ENCODE measurements at regions not wholly inside any gene's neighbourhood (a gene's known extent, or its start where the extent isn't known, plus 50 kb on each side); places are given as distances from the start of the nearest gene placed in this dataset.

DNA sequence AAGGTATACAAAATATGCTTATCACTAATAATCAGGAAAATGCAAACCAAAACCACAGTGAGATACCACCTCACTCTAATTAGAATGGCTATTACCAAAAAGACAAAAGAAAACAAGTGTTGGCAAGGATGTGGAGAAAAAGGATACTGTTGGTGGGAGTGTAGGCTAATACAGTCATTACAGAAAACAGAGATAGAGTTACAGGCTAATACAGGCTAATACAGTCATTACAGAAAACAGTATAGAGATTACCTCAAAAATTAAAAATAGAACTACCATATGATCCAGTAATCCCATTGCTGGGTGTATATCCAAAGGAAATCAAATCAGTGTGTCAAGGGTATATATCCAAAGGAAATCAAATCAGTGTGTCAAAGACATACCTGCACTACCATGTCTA is 238.4 kb downstream of the PLPP3 start:
- Histone ChIP-seq H4K8ac (replicated peaks; ENCODE audit: insufficient read length, low read depth, low read length) (no peak overlapping the region), H3K23ac (ENCODE audit: insufficient read length, low read depth, low read length) (no peak overlapping the region), H3K4ac (ENCODE audit: low read depth, low read length) (no peak overlapping the region), H3K56ac (ENCODE audit: insufficient read length, low read depth, low read length) (no peak overlapping the region), H2BK15ac (ENCODE audit: low read depth, low read length) (no peak overlapping the region), H2BK20ac (ENCODE audit: low read depth, low read length, poor library complexity, severe bottlenecking) (no peak overlapping the region), H3K79me1 (ENCODE audit: insufficient read depth, low read depth, low read length, poor library complexity, severe bottlenecking) (no peaks in the 10 kb centered on the region), H2AK5ac (ENCODE audit: insufficient read length, low read length) (no peak overlapping the region), H3K27ac (ENCODE audit: insufficient read length, low read depth, low read length) (no peak overlapping the region), H2BK120ac (ENCODE audit: low read depth, low read length, poor library complexity, severe bottlenecking) (no peak overlapping the region), H3K18ac (ENCODE audit: insufficient read length, low read depth, low read length) (no peak overlapping the region), H4K5ac (ENCODE audit: insufficient read length, low read depth, low read length) (no peak overlapping the region), H2AFZ (ENCODE audit: low read length) (no peak overlapping the region), H3K9me3 (ENCODE audit: control insufficient read depth, low read depth, low read length) (no peaks in the 10 kb centered on the region), H3K23me2 (ENCODE audit: insufficient read length, low read depth, low read length, poor library complexity, severe bottlenecking) (no peaks in the 10 kb centered on the region), H3K27me3 (ENCODE audit: insufficient read depth, low read length) (no peaks in the 10 kb centered on the region), H3K14ac (ENCODE audit: insufficient read depth, low read length) (no peak overlapping the region), H3T11ph (ENCODE audit: low read length) (no peak overlapping the region), H4K91ac (ENCODE audit: insufficient read length, low read depth, low read length) (no peak overlapping the region), H3K79me2 (ENCODE audit: insufficient read depth, low read length) (no peaks in the 10 kb centered on the region), H2BK5ac (ENCODE audit: insufficient read length, low read length) (no peak overlapping the region), H2BK12ac (ENCODE audit: insufficient read length, low read depth, low read length) (no peak overlapping the region), H3K4me1 (ENCODE audit: insufficient read depth, low read length) (peaks cover 4% of the 10 kb centered on the region; the same call in 1 of the 2 replicates), H4K20me1 (ENCODE audit: control insufficient read depth, insufficient read depth, insufficient read length) (no peaks in the 10 kb centered on the region), H3K4me2 (ENCODE audit: insufficient read depth, insufficient read length, low read length) (no peak overlapping the region), H3K9ac (ENCODE audit: extremely low read depth, insufficient read length, low read length) (no peak overlapping the region)
- no peak for DNase-seq
- Mint-ChIP-seq H3K36me3 (ENCODE audit: insufficient read depth in 1 of 3, low read depth in 3 of 3) (0 out of 7 replicates have a peak, but pooled peaks cover 2 to 5% (median 2%) of the 10 kb centered on the region in 3 experiments), H3K4me3 (no peak overlapping the region), H3K27me3 (ENCODE audit: low read depth) (no peaks in the 10 kb centered on the region), H3K4me1 (peaks cover 0 to 4% of the 10 kb centered on the region in 2 experiments; a peak in 2 of 4 replicates), H3K9me3 (peaks cover 3 to 5% of the 10 kb centered on the region in 2 experiments; a peak in 3 of 5 replicates), H3K27ac (no peak overlapping the region)
- TF ChIP-seq, protein P1, sequence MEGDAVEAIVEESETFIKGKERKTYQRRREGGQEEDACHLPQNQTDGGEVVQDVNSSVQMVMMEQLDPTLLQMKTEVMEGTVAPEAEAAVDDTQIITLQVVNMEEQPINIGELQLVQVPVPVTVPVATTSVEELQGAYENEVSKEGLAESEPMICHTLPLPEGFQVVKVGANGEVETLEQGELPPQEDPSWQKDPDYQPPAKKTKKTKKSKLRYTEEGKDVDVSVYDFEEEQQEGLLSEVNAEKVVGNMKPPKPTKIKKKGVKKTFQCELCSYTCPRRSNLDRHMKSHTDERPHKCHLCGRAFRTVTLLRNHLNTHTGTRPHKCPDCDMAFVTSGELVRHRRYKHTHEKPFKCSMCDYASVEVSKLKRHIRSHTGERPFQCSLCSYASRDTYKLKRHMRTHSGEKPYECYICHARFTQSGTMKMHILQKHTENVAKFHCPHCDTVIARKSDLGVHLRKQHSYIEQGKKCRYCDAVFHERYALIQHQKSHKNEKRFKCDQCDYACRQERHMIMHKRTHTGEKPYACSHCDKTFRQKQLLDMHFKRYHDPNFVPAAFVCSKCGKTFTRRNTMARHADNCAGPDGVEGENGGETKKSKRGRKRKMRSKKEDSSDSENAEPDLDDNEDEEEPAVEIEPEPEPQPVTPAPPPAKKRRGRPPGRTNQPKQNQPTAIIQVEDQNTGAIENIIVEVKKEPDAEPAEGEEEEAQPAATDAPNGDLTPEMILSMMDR (conservative IDR thresholded peaks at IDR 0.05): no peak

All from H9 (cell line).